ENCODE measurements at regions not wholly inside any gene's neighbourhood (a gene's known extent, or its start where the extent isn't known, plus 50 kb on each side); places are given as distances from the start of the nearest gene placed in this dataset.

GRCh38 chr12:76272287-76272686 is 75.9 kb downstream of the BBS10 start:
- Histone ChIP-seq H3K79me2 (ENCODE audit: insufficient read depth, low read length) (no peaks in the 10 kb centered on the region), H3K9me3 (ENCODE audit: low read length) (no peaks in the 10 kb centered on the region)

GRCh38 chr12:76270657-76271358 is 77.4 kb downstream of the BBS10 start:
- no peak for TF ChIP-seq CTCF (IDR thresholded peaks at IDR 0.05; ENCODE audit: low read length)
- TF ChIP-seq EZH2 (IDR thresholded peaks at IDR 0.05; ENCODE audit: borderline replicate concordance, low read length) = no peak
- no peaks in the 10 kb centered on the region for H3K36me3 ChIP-seq (ENCODE audit: insufficient read depth, low read length)
- H3K4me2 ChIP-seq (ENCODE audit: low read length) = no peak overlapping the region
- no peaks in the 10 kb centered on the region for H3K9me2 ChIP-seq (ENCODE audit: low read depth, low read length)
- H3K27ac ChIP-seq (ENCODE audit: low read depth, low read length, poor library complexity, severe bottlenecking) = no peak overlapping the region
- no peak overlapping the region for H3K4me3 ChIP-seq (ENCODE audit: low read depth, low read length, poor library complexity, severe bottlenecking)
- H3K9me3 ChIP-seq (ENCODE audit: low read length) = no peaks in the 10 kb centered on the region
- no peaks in the 10 kb centered on the region for H3F3A ChIP-seq (ENCODE audit: insufficient read depth, low read length)
- H3K27me3 ChIP-seq (ENCODE audit: insufficient read depth, low read length) = no peaks in the 10 kb centered on the region
- H4K20me1 ChIP-seq (ENCODE audit: insufficient read depth, low read length) = no peaks in the 10 kb centered on the region
- no peaks in the 10 kb centered on the region for H3K4me1 ChIP-seq (ENCODE audit: insufficient read depth, low read length, severe bottlenecking)
- no peaks in the 10 kb centered on the region for H3K79me2 ChIP-seq (ENCODE audit: insufficient read depth, low read length)
- no peak overlapping the region for H3K9ac ChIP-seq (ENCODE audit: low read length)
- H2AFZ ChIP-seq (ENCODE audit: low read length) = no peak overlapping the region

More at GRCh38 chr12:76272287-76272686, 75.9 kb downstream of the BBS10 start:
- Histone ChIP-seq H3K9me2 (ENCODE audit: low read depth, low read length) (no peaks in the 10 kb centered on the region), H2AFZ (ENCODE audit: low read length) (no peak overlapping the region), H3K9ac (ENCODE audit: low read length) (no peak overlapping the region), H3K27ac (ENCODE audit: low read depth, low read length, poor library complexity, severe bottlenecking) (no peak overlapping the region), H3K4me2 (ENCODE audit: low read length) (no peak overlapping the region), H3K4me1 (ENCODE audit: insufficient read depth, low read length, severe bottlenecking) (no peaks in the 10 kb centered on the region), H3K4me3 (ENCODE audit: low read depth, low read length, poor library complexity, severe bottlenecking) (no peak overlapping the region), H3K27me3 (ENCODE audit: insufficient read depth, low read length) (no peaks in the 10 kb centered on the region), H3F3A (ENCODE audit: insufficient read depth, low read length) (no peaks in the 10 kb centered on the region), H3K36me3 (ENCODE audit: insufficient read depth, low read length) (no peaks in the 10 kb centered on the region), H4K20me1 (ENCODE audit: insufficient read depth, low read length) (no peaks in the 10 kb centered on the region)
- no peak for TF ChIP-seq EZH2 (IDR thresholded peaks at IDR 0.05; ENCODE audit: borderline replicate concordance, low read length)
- TF ChIP-seq CTCF (IDR thresholded peaks at IDR 0.05; ENCODE audit: low read length) = no peak

- no peak for TF ChIP-seq CTCF (IDR thresholded peaks at IDR 0.05; ENCODE audit: low read length)
- TF ChIP-seq EZH2 (IDR thresholded peaks at IDR 0.05; ENCODE audit: borderline replicate concordance, low read length) = no peak
- no peaks in the 10 kb centered on the region for H3K9me3 ChIP-seq (ENCODE audit: low read length)
- H3K79me2 ChIP-seq (ENCODE audit: insufficient read depth, low read length) = no peaks in the 10 kb centered on the region
- H3K27ac ChIP-seq (ENCODE audit: low read depth, low read length, poor library complexity, severe bottlenecking) = no peak overlapping the region
- H3K4me3 ChIP-seq (ENCODE audit: low read depth, low read length, poor library complexity, severe bottlenecking) = no peak overlapping the region
- H3K27me3 ChIP-seq (ENCODE audit: insufficient read depth, low read length) = no peaks in the 10 kb centered on the region
- H3F3A ChIP-seq (ENCODE audit: insufficient read depth, low read length) = no peaks in the 10 kb centered on the region
- no peak overlapping the region for H2AFZ ChIP-seq (ENCODE audit: low read length)
- H3K9me2 ChIP-seq (ENCODE audit: low read depth, low read length) = no peaks in the 10 kb centered on the region
- no peak overlapping the region for H3K4me2 ChIP-seq (ENCODE audit: low read length)
- no peak overlapping the region for H3K9ac ChIP-seq (ENCODE audit: low read length)
- H3K4me1 ChIP-seq (ENCODE audit: insufficient read depth, low read length, severe bottlenecking) = no peaks in the 10 kb centered on the region
- no peaks in the 10 kb centered on the region for H3K36me3 ChIP-seq (ENCODE audit: insufficient read depth, low read length)
- H4K20me1 ChIP-seq (ENCODE audit: insufficient read depth, low read length) = no peaks in the 10 kb centered on the region
Observed at GRCh38 chr12:76268267-76268666, 79.9 kb downstream of the BBS10 start.
